ENCODE measurements at regions not wholly inside any gene's neighbourhood (a gene's known extent, or its start where the extent isn't known, plus 50 kb on each side); places are given as distances from the start of the nearest gene placed in this dataset.

GRCh38 chr16:85983606-85984230, 84.8 kb downstream of the IRF8 start:
- no peak for TF ChIP-seq EGR1 (IDR thresholded peaks at IDR 0.05)

GRCh38 chr16:85984231-85984880, 85.4 kb downstream of the IRF8 start:
- no peak for TF ChIP-seq REST (IDR thresholded peaks at IDR 0.05; ENCODE audit: low read depth)
- TF ChIP-seq NFIC (IDR thresholded peaks at IDR 0.05), result no peak

GRCh38 chr16:85984947-85985451, 86.0 kb downstream of the IRF8 start:
- no peak for TF ChIP-seq TCF12 (IDR thresholded peaks at IDR 0.05; ENCODE audit: low read depth)
- no peak for TF ChIP-seq TEAD4 (IDR thresholded peaks at IDR 0.05)
- TF ChIP-seq EP300 (IDR thresholded peaks at IDR 0.05; ENCODE audit: borderline replicate concordance), result no peak
- no peak for TF ChIP-seq FOXM1 (IDR thresholded peaks at IDR 0.05; ENCODE audit: borderline replicate concordance, low read depth)
- no peak for TF ChIP-seq MAX (IDR thresholded peaks at IDR 0.05)
- no peak for TF ChIP-seq ZBTB7A (IDR thresholded peaks at IDR 0.05; ENCODE audit: low read depth)
- TF ChIP-seq REST (IDR thresholded peaks at IDR 0.05; ENCODE audit: low read depth), result no peak
- TF ChIP-seq CEBPB (IDR thresholded peaks at IDR 0.05), result no peak

- TF ChIP-seq MAX (IDR thresholded peaks at IDR 0.05) (no peak), RAD21 (IDR thresholded peaks at IDR 0.05; ENCODE audit: low read depth) (peak; percentile 49)
These were observed 88.2 kb downstream of the IRF8 start for GRCh38 chr16:85986931-85987749.

GRCh38 chr16:85987750-85988078, 88.8 kb downstream of the IRF8 start:
- TF ChIP-seq RAD21 (IDR thresholded peaks at IDR 0.05; ENCODE audit: low read depth), result no peak
- no peak for TF ChIP-seq USF1 (IDR thresholded peaks at IDR 0.05)
- no peak for TF ChIP-seq YY1 (IDR thresholded peaks at IDR 0.05; ENCODE audit: low read depth)
- TF ChIP-seq ZBTB7A (IDR thresholded peaks at IDR 0.05; ENCODE audit: low read depth), result no peak
- no peak for TF ChIP-seq TAF1 (IDR thresholded peaks at IDR 0.05; ENCODE audit: low read depth)
- no peak for TF ChIP-seq EGR1 (IDR thresholded peaks at IDR 0.05)
- TF ChIP-seq CEBPB (IDR thresholded peaks at IDR 0.05), result no peak
- no peak for TF ChIP-seq TEAD4 (IDR thresholded peaks at IDR 0.05)
- TF ChIP-seq FOXM1 (IDR thresholded peaks at IDR 0.05; ENCODE audit: borderline replicate concordance, low read depth), result no peak
- TF ChIP-seq MAX (IDR thresholded peaks at IDR 0.05), result no peak

GRCh38 chr16:85988306-85988705, 89.3 kb downstream of the IRF8 start:
- TF ChIP-seq TEAD4 (IDR thresholded peaks at IDR 0.05), result no peak
- TF ChIP-seq CEBPB (IDR thresholded peaks at IDR 0.05), result no peak
- no peak for TF ChIP-seq REST (IDR thresholded peaks at IDR 0.05; ENCODE audit: low read depth)
- TF ChIP-seq EP300 (IDR thresholded peaks at IDR 0.05; ENCODE audit: borderline replicate concordance), result no peak
- TF ChIP-seq TCF12 (IDR thresholded peaks at IDR 0.05; ENCODE audit: low read depth), result no peak
- TF ChIP-seq EGR1 (IDR thresholded peaks at IDR 0.05), result no peak
- TF ChIP-seq RAD21 (IDR thresholded peaks at IDR 0.05; ENCODE audit: low read depth), result no peak
- TF ChIP-seq NFIC (IDR thresholded peaks at IDR 0.05), result no peak
- TF ChIP-seq CREB1 (IDR thresholded peaks at IDR 0.05; ENCODE audit: low read depth), result no peak
- TF ChIP-seq ZBTB7A (IDR thresholded peaks at IDR 0.05; ENCODE audit: low read depth), result no peak
- no peak for TF ChIP-seq MAX (IDR thresholded peaks at IDR 0.05)
- TF ChIP-seq USF1 (IDR thresholded peaks at IDR 0.05), result no peak
- TF ChIP-seq YY1 (IDR thresholded peaks at IDR 0.05; ENCODE audit: low read depth), result no peak
- no peak for TF ChIP-seq TAF1 (IDR thresholded peaks at IDR 0.05; ENCODE audit: low read depth)
- TF ChIP-seq FOXM1 (IDR thresholded peaks at IDR 0.05; ENCODE audit: borderline replicate concordance, low read depth), result no peak

Data from Ishikawa (cell line).